ENCODE measurements at regions not wholly inside any gene's neighbourhood (a gene's known extent, or its start where the extent isn't known, plus 50 kb on each side); places are given as distances from the start of the nearest gene placed in this dataset.

DNA sequence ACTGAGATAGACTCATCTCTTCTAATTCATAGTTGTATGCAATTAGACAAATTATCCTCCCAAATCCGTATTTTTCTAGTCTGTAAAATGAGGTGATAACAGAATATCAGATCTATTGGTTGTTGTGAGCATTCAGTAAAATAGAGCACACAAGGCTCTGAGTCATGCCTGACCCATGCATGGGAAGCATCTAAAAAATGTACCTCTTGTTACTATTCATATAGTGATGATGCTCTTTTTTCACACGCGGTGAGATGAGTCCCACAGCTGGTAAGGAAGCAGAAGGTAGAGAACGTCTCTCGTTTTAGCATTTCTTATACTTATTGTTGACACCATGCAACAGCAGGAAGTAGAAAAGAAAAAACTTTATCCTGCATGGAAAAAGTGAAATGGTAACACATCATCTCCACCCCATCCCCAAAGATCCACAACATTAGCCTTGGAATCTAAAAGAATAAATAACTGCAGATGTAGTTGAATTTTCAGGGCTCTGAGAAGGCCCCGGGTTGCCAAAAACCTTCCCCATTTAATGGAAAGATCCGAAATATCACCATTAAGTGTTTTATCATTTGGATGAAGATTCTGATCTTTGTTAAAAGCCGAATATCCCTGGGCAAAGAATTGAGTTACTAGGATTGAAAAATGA is 215.6 kb downstream of the TMEM114 start:
- DNase-seq (ENCODE audit: low read depth), result no peak

GRCh38 chr16:8373676-8374431 is 216.5 kb downstream of the TMEM114 start:
- no peak for DNase-seq (ENCODE audit: low read depth)

GRCh38 chr16:8372141-8372540 is 218.2 kb downstream of the TMEM114 start:
- no peak for DNase-seq (ENCODE audit: low read depth)

- no peak for DNase-seq (ENCODE audit: low read depth)
Observed at GRCh38 chr16:8370374-8371270, 219.7 kb downstream of the TMEM114 start.

GRCh38 chr16:8358937-8359336 is 231.4 kb downstream of the TMEM114 start:
- no peak for DNase-seq (ENCODE audit: low read depth)

DNA sequence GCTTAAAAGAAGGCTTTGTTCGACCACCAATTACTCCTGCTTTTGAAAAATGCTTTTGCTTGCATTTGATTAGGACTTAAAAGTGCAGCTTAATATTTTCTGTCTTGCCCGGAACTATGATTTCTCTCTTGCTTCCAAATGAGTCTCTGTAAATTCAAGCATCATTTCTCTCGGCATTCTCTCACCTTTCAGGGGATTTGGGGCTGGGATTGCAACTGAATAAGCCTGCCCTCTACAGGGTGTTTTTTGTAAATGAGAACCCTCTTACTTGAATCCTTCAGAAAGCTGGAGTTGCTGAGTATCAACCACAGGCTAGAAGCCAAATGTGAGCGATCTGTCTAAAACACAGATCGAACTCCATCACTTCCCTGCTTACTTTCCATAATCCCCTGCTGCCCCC is 234.6 kb downstream of the TMEM114 start:
- no peak for DNase-seq (ENCODE audit: low read depth)

DNA sequence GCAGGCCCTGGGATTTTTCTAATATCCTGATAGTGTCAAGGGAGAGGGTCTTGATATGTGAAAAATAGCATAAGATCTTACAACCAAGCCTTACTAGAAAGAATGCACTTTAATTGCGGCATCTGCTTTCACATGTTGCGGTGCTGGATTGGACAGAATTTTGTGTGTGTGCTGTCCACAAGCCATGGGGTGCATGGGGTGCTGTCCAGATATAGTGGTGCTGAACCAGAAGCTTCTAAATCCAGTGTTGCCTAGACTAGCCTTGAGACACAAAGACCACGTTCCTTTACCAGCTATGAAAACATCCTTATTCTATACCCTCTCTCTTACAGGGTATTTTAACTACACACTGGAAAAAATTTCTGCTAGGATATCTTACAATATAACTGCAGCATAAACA is 244.0 kb downstream of the TMEM114 start:
- no peak for DNase-seq (ENCODE audit: low read depth)

DNA sequence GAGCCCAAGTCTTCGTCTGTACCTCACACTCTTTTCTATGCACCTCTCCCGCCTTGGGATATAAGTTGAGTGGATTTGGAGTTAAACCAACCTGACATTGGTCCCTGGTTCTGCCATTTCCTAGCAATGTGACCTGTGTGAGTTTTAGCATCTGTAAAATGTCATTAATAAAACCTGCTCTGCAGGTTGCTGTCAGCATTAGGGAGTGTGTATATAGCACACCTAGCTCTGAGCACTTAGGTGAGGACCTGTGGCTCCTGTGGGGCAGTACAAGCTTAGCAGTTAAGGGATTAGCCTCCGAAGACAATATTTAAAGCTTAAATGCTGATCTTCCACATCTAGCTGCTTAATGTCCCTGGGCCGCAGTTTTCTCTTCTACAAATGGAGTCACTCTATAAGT is 248.0 kb downstream of the TMEM114 start:
- DNase-seq (ENCODE audit: low read depth), result no peak

GRCh38 chr16:8330761-8331160 is 259.6 kb downstream of the TMEM114 start:
- no peak for DNase-seq (ENCODE audit: low read depth)

GRCh38 chr16:8326232-8326631 is 264.1 kb downstream of the TMEM114 start:
- no peak for DNase-seq (ENCODE audit: low read depth)

GRCh38 chr16:8323153-8323552 is 267.2 kb downstream of the TMEM114 start:
- no peak for DNase-seq (ENCODE audit: low read depth)

DNA sequence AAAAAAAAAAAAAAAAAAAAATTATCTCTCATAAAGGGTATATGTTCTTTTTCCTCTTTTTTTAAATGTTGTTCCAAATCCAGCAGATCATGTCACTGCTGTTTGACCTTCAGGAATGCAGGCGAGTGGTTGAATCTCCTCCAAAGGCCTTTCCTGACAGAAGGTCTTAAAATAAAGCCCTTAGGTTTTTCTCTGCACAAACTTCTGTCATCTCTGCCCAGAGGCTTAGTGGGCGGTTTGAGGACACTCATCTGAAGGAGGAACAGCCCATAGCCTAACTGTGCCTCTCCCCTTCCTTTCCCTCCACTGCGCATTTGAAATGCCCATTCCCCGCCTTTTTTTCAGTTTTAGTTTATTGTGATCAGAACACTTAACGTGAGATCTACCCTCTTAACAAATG is 270.2 kb downstream of the TMEM114 start:
- no peak for DNase-seq (ENCODE audit: low read depth)

DNA sequence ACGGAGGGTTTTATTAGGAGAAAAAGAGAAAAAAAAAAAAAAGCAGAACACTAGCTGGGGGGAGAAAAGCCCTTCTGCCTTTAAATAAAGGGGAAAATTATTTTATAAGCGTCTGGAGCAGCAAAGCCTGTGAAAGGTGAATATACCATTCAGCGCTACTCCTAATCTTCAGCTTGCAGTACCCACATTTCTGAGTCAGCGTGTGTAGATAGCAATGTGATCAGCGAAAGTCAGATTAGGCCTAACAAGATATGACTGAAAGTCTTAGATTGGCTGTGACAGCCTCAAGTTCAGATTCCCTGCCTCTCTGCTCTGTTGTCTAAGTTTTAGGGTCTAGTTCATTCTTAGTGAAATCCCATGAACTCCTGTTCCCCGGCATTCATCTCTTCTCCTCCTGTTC is 279.5 kb downstream of the TMEM114 start:
- DNase-seq (ENCODE audit: low read depth), result no peak

- DNase-seq (ENCODE audit: low read depth), result no peak
Observed at GRCh38 chr16:8310323-8310722, 280.0 kb downstream of the TMEM114 start.

DNA sequence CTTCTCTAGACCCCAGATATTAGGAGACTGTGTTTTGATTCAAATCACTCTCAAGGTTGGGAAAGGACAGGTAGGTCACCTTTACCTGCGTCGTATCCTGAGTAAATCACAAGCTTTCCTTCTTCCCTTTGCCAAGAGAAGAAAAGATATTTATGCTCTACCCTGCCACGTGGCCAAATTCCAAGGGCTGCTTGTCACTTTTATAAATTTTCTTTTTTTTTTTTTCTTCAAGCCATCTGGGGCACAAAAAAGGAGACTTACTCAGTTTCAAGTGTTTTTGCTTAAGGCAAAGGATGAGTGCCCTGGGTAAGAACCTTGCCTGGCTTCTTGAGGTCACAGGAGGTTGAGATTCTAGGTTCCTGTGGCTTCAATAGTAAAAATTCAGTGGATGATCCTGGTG is 285.1 kb downstream of the TMEM114 start:
- DNase-seq (ENCODE audit: low read depth), result no peak

DNA sequence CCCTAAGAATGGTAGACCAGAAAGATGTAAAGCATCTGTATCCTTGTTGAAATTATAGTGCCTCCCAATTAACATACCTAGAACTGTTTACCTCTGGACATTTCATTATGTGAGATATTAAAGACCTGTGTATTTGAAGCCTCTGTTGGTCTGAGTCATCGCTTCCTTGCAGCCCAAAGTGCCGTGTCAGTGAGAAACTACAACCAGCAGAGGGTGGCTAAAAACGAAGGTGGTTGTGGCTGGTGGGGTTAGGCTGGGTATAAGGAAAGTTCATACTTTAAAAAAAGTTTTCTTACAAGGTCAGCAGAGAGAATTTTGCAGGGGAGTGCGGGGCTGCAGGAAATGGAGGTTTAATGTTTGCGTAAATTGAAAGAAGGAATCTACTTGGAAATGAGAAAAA is 290.7 kb downstream of the TMEM114 start:
- no peak for DNase-seq (ENCODE audit: low read depth)

DNA sequence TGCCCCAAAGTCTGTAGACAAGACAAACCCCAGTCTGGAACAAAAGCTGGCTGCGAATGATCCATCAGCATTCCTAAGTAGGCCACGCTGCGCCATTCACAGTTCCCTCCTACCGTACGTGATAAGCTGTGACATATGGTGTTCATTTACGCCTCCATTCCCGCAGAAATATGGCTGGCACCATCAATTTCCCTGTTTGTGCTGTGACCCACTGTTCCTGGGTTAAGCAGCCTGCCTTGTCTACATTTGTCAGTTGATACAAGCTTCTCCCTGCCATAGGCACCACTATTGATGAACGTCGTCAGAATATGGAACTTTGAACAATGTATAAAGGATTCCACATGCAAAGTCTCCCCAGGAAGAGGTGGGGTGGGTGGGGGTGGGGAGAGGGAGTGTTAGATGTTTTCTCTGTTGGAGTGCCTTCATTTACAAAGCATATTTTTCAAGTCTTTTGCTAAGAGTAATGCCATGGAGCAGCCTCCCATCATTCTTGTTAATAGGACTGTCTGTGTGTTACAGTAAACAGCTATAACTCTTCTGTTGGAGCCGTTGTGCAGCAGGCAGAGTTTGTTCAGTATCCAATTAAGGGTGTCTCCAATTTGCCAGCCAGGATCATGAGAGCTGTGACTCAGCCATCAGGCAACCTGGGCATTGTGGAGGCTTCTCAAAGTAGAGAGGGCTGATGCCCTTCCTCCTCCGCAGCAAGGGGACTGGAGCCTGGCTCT is 294.6 kb downstream of the TMEM114 start:
- no peak for DNase-seq (ENCODE audit: low read depth)

DNA sequence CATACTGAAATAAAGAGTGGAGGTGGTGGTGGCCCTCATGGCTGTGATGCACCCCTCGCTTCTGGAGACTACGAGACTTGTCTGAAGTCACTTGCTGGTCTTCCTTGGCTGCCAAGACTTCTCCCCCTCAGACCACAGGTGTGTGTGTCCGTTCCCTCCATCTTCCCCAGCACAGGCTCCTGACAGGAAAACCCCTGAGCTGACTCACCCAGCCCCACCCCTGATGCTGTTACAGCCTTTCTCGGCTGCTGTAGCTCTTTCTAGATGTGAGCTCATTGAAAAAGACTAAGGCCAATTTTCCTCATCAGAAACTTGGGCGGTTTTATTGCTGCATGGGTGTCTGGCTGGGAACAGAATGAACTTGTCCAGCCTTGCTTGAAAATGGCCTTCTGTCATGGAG is 296.9 kb downstream of the TMEM114 start:
- DNase-seq (ENCODE audit: low read depth), result no peak

DNA sequence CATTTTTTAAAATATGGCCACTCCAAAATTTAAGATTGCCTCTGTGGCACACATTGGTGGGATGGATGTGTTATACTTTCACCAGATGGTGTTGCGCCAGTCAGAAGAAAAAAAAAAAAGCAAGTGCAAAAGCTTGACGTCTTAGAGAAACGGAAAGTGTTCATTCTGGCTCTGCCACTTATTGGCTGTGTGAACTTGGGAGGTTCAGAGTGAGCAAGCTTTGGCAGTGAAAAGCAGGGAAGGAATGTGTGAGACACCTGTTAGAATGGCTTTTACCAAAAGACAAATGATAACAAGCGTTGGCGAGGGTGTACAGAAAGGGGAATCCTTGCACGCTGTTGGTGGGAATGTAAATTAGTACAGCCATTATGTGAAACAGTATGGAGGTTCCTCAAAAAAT is 298.0 kb downstream of the TMEM114 start:
- no peak for DNase-seq (ENCODE audit: low read depth)

GRCh38 chr16:8286348-8286747 is 304.0 kb downstream of the TMEM114 start:
- no peak for DNase-seq (ENCODE audit: low read depth)

- no peak for DNase-seq (ENCODE audit: low read depth)
Observed at GRCh38 chr16:8283195-8283594, 307.1 kb downstream of the TMEM114 start.

GRCh38 chr16:8278031-8278580 is 312.2 kb downstream of the TMEM114 start:
- no peak for DNase-seq (ENCODE audit: low read depth)
